Fibroblast of pulmonary artery (primary cell): ENCODE measurements at regions not wholly inside any gene's neighbourhood (a gene's known extent, or its start where the extent isn't known, plus 50 kb on each side); places are given as distances from the start of the nearest gene placed in this dataset.

Experiments used
- DNase-seq: peaks from one replicate; pipeline ENCODE4 v3.0.0-alpha.2; 2010; ENCODE audit warnings: low read depth
- H3K4me3 ChIP-seq: replicated peaks from 2 replicates; pipeline ENCODE4 v1.5.1; 2011; ENCODE audit warnings: low read depth, mild to moderate bottlenecking, control low read depth, low read length, moderate library complexity
- TF ChIP-seq, protein P1 (sequence below): IDR thresholded peaks from 2 replicates; pipeline ENCODE4 v1.5.1; 2011; ENCODE audit warnings: mild to moderate bottlenecking, control low read depth, low read length, inconsistent platforms; ENCODE audit errors: missing control alignments

- TF ChIP-seq, protein P1, sequence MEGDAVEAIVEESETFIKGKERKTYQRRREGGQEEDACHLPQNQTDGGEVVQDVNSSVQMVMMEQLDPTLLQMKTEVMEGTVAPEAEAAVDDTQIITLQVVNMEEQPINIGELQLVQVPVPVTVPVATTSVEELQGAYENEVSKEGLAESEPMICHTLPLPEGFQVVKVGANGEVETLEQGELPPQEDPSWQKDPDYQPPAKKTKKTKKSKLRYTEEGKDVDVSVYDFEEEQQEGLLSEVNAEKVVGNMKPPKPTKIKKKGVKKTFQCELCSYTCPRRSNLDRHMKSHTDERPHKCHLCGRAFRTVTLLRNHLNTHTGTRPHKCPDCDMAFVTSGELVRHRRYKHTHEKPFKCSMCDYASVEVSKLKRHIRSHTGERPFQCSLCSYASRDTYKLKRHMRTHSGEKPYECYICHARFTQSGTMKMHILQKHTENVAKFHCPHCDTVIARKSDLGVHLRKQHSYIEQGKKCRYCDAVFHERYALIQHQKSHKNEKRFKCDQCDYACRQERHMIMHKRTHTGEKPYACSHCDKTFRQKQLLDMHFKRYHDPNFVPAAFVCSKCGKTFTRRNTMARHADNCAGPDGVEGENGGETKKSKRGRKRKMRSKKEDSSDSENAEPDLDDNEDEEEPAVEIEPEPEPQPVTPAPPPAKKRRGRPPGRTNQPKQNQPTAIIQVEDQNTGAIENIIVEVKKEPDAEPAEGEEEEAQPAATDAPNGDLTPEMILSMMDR = peak; percentile 70
- peak; percentile 89 for DNase-seq
- no peak overlapping the region for H3K4me3 ChIP-seq
Measured at GRCh38 chr1:115545791-115546733, 95.7 kb upstream of the VANGL1 start.

GRCh38 chr1:115545096-115545720 is 96.6 kb upstream of the VANGL1 start:
- TF ChIP-seq, protein P1 = no peak
- H3K4me3 ChIP-seq = no peak overlapping the region
- DNase-seq = no peak

DNA sequence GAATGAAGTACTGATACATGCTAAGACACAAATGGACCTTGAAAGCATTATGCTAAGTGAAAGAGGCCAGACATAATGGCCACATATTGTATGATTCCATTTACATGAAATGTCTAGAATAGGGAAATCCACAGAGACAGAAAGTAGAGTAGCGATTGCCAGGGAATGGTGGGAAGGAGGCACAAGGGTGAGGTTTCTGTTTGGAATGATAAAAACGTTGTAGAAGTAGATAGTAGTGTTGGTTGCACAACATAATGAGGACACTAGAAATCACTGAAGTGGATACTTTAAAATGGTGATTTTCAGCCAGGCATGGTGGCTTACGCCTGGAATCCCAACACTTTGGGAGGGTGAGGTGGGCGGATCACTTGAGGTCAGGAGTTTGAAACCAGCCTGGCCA is 97.6 kb upstream of the VANGL1 start:
- peak; percentile 50 for DNase-seq
- no peak overlapping the region for H3K4me3 ChIP-seq
- TF ChIP-seq, protein P1 = no peak

GRCh38 chr1:115543247-115543646 is 98.5 kb upstream of the VANGL1 start:
- no peak for DNase-seq
- TF ChIP-seq, protein P1 = no peak
- no peak overlapping the region for H3K4me3 ChIP-seq

DNA sequence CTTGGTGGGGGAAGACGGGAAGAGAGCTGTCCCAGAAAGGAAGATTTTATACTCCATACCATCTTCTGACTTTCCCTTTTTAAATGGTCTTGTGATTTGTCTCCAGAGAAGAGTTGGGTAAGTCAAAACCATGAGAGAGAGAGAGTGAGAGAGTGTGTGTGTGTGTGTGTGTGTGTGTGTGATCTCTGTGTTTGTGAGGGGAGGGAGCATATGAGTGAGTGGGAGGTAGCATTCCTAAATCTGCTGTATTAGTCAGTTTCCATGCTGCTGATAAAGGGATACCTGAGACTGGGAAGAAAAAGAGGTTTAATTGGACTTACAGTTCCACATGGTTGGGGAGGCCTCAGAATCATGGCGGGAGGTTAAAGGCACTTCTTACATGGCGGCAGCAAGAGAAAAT is 102.0 kb upstream of the VANGL1 start:
- peak; percentile 76 for DNase-seq
- no peak overlapping the region for H3K4me3 ChIP-seq
- TF ChIP-seq, protein P1 = no peak

- TF ChIP-seq, protein P1 = no peak
- peak; percentile 42 for DNase-seq
- no peak overlapping the region for H3K4me3 ChIP-seq
Measured at GRCh38 chr1:115539061-115539460, 102.7 kb upstream of the VANGL1 start.
